HL-60 (cell line): ENCODE measurements at regions not wholly inside any gene's neighbourhood (a gene's known extent, or its start where the extent isn't known, plus 50 kb on each side); places are given as distances from the start of the nearest gene placed in this dataset.
"Not testable (repeated sequence)": the region's sequence is repeated elsewhere in the genome, so short reads cannot be mapped to it uniquely, and the experiment has no call there.

Experiments used
- DNase-seq, 2 experiments: peaks; one replicate each; pipeline ENCODE4 v3.0.0-alpha.2; 2010 to 2020; ENCODE audit warnings: low read depth in 1 of 2, low spot score in 1 of 2
- H3K27ac ChIP-seq: fragments of 250-450 bp; sonication (Bioruptor Pico); replicated peaks from 2 replicates; pipeline ENCODE4 v1.5.1; 2020; ENCODE audit warnings: mild to moderate bottlenecking, moderate library complexity
- H3K27me3 ChIP-seq: fragments of 250-450 bp; sonication (Bioruptor Pico); 2 replicates; pipeline ENCODE4 v1.5.1; 2021; ENCODE audit warnings: mild to moderate bottlenecking, moderate library complexity; ENCODE audit not compliant: insufficient read depth, poor library complexity, severe bottlenecking
- H3K4me3 ChIP-seq: replicated peaks from 2 replicates; pipeline ENCODE4 v1.5.1; 2011; ENCODE audit warnings: mild to moderate bottlenecking, control low read depth, low read length; ENCODE audit not compliant: insufficient read depth

DNA sequence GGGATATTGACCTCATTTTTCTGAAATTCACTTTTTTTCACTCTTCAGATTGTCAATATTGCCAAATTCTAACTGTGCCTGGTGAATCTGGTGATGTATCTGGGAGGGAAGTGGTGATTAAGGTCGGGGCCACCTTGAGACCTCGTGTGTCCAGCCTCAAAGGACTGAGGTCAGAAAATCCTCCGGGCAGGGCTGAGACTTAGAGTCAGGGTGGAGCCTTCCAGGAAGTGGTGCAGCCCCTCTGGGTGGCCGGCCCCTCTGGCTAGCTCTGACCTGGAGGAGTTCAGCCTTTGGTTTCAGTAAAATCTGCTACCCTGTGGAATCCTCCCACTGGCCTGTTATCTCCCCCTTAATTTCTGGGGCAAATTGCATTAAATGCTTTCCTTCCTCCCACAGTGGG, 175.7 kb downstream of the TRIM43 start:
- H3K27ac ChIP-seq, H3K27me3 ChIP-seq, H3K4me3 ChIP-seq, DNase-seq: not testable (repeated sequence)

DNA sequence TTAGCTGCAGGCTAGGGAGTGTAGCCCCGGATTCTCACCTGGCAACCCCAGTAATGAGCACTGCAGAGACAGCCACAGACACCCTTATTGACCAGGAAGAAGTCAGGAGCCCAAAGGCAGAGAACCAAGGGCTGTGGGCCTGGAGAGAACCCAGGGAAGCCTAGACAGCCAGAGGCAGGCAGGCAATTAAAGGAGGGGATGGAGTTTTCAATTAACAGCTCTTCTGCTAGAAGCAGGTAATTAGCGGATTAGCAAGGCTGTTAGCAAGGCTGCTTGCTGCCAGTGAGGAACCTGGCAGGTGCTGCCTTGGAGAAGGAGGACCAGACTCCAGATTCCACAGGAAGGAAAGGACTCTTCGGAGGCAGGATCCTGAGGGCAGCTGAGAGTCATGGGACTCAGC, 176.1 kb downstream of the TRIM43 start:
- not testable (repeated sequence) for H3K27ac ChIP-seq, DNase-seq, H3K27me3 ChIP-seq, H3K4me3 ChIP-seq

DNA sequence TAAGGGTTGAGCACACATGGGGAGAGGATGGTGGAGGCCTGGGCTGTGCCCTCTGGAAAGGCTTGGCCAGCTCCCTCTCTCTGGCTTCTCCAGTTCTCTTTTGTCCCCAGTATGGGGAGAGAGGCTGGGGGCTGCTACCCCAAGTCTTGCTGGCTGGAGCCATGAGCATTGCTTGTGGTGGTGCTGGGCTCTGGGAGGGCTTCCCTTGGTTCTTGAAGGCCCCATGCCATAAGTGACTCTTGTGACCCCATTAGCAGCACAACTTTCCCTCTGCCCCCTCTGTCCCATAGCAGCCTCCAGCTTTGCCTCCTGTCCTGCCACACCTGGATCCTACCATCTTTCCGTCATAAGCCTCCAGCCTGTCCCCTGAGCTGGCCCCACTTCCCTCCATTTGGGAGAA, 177.5 kb downstream of the TRIM43 start:
- H3K27me3 ChIP-seq, DNase-seq: not testable (repeated sequence)

GRCh38 chr2:95770726-95771125, 178.9 kb downstream of the TRIM43 start:
- not testable (repeated sequence) for DNase-seq, H3K4me3 ChIP-seq, H3K27ac ChIP-seq

More for the DNA sequence above, 177.5 kb downstream of the TRIM43 start:
- not testable (repeated sequence) for H3K4me3 ChIP-seq, H3K27ac ChIP-seq

DNA sequence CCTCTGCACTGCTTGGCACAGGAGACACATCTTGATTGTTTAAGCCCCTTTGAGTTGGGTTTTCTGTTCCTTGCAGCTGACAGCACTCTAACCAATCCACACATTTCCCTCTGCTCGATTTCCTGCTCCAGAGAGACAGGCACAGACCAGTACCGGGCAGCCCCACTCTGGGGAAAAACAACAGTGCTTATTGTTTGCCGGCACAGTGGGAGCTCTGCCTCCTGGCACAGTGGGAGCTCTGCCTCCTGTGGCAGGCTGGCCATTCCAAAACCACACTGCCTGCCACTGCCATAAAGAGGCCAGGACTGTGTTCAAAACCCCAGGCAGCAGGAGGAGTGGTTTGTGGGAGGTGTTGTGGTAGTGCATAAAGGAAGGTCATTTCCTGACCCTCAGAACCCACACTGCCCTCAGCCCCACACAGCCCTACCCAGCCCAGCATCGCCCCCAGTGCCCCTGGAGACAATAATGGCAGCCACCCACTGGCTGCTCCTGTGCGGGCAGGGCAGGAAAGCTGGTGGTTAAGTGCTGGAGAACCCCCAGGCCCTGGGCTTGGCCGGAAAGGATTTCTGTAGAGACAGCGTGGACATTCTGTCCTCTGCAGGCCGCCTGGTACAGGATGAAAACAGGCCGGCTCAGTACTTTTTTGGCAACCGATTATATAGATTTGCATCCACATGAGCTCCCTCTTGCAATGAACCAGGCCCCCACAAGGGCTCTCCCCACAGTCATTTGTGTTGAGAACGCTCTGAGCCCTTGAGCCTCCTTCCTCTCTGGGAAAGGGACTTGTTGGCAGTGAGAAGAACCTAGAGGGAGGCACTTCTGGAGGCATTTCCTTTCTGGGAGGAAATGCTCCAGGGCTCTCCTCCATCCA, 182.8 kb downstream of the TRIM43 start:
- DNase-seq, H3K4me3 ChIP-seq, H3K27me3 ChIP-seq, H3K27ac ChIP-seq: not testable (repeated sequence)

More at GRCh38 chr2:95770726-95771125, 178.9 kb downstream of the TRIM43 start:
- not testable (repeated sequence) for H3K27me3 ChIP-seq

GRCh38 chr2:95775193-95775531, 183.4 kb downstream of the TRIM43 start:
- H3K27ac ChIP-seq, H3K4me3 ChIP-seq, H3K27me3 ChIP-seq, DNase-seq: not testable (repeated sequence)
